Neural cell (in vitro differentiated cells): ENCODE measurements at regions not wholly inside any gene's neighbourhood (a gene's known extent, or its start where the extent isn't known, plus 50 kb on each side); places are given as distances from the start of the nearest gene placed in this dataset.

Experiments
- H2AFZ ChIP-seq: fragments of 200-600, 300-800 bp; sonication (generic), shearing (Covaris generic); 2 replicates; pipeline ENCODE4 v1.6.0; 2014; ENCODE audit warnings: low read depth, mild to moderate bottlenecking, antibody characterized with exemption, low read length, moderate library complexity
- H3F3A ChIP-seq: fragments of 200-600 bp; shearing (Covaris generic); 2 replicates; pipeline ENCODE4 v1.6.1; 2016; ENCODE audit warnings: mild to moderate bottlenecking, moderate library complexity, mixed read lengths, antibody characterized with exemption, low read length; ENCODE audit not compliant: insufficient read depth, poor library complexity, severe bottlenecking
- H3K27ac ChIP-seq: fragments of 200-600, 300-800 bp; sonication (generic), shearing (Covaris generic); 2 replicates; pipeline ENCODE4 v1.5.1; 2014; ENCODE audit warnings: mild to moderate bottlenecking, low read length, moderate library complexity
- H3K27me3 ChIP-seq: fragments of 300-800, 200-600 bp; sonication (generic), shearing (Covaris generic); 2 replicates; pipeline ENCODE4 v1.6.0; 2014; ENCODE audit warnings: mild to moderate bottlenecking, low read depth, low read length, moderate library complexity; ENCODE audit not compliant: insufficient read depth
- H3K36me3 ChIP-seq: fragments of 300-800, 200-600 bp; sonication (generic), shearing (Covaris generic); 2 replicates; pipeline ENCODE4 v1.5.1; 2014; ENCODE audit warnings: mild to moderate bottlenecking, antibody characterized with exemption, low read length, moderate library complexity; ENCODE audit not compliant: insufficient read depth
- H3K4me2 ChIP-seq: fragments of 300-800, 200-600 bp; sonication (generic), shearing (Covaris generic); 2 replicates; pipeline ENCODE4 v1.6.0; 2014; ENCODE audit warnings: mild to moderate bottlenecking, low read length
- H3K4me3 ChIP-seq: fragments of 300-800, 200-600 bp; sonication (generic), shearing (Covaris generic); 2 replicates; pipeline ENCODE4 v1.5.1; 2014; ENCODE audit warnings: mild to moderate bottlenecking, low read length, moderate library complexity
- H3K79me2 ChIP-seq: fragments of 200-600 bp; shearing (Covaris generic); replicated peaks from 2 replicates; pipeline ENCODE4 v1.6.0; 2014; ENCODE audit warnings: mild to moderate bottlenecking, low read length, moderate library complexity; ENCODE audit not compliant: insufficient read depth
- H3K9ac ChIP-seq: fragments of 300-800, 200-600 bp; sonication (generic), shearing (Covaris generic); 2 replicates; pipeline ENCODE4 v1.6.1; 2016; ENCODE audit warnings: mild to moderate bottlenecking, low read length, mixed read lengths
- H3K9me2 ChIP-seq: fragments of 200-600 bp; shearing (Covaris generic); 2 replicates; pipeline ENCODE4 v1.6.1; 2016; ENCODE audit warnings: mild to moderate bottlenecking, low read length, mixed read lengths; ENCODE audit not compliant: insufficient read depth
- H3K9me3 ChIP-seq: fragments of 200-600, 300-800 bp; sonication (generic), shearing (Covaris generic); 2 replicates; pipeline ENCODE4 v1.6.1; 2016; ENCODE audit warnings: mild to moderate bottlenecking, mixed run types, low read length, moderate library complexity, mixed read lengths
- H4K20me1 ChIP-seq: fragments of 200-600 bp; shearing (Covaris generic); 2 replicates; pipeline ENCODE4 v1.6.1; 2016; ENCODE audit warnings: mild to moderate bottlenecking, mixed run types; ENCODE audit not compliant: insufficient read depth
- EP300 ChIP-seq: fragments of 450-650 bp; conservative IDR thresholded peaks from 2 replicates; pipeline ENCODE4 v1.6.1; 2014; ENCODE audit warnings: antibody characterized with exemption, mild to moderate bottlenecking, moderate library complexity; ENCODE audit not compliant: poor library complexity, severe bottlenecking
- EZH2 ChIP-seq: fragments of 200-600, 300-800 bp; shearing (Covaris generic), sonication (generic); IDR thresholded peaks from 2 replicates; pipeline ENCODE4 v1.6.1; 2014; ENCODE audit warnings: antibody characterized with exemption, low read length, borderline replicate concordance, mild to moderate bottlenecking; ENCODE audit not compliant: insufficient read depth, poor library complexity, severe bottlenecking
- MXI1 ChIP-seq: fragments of 450-650 bp; conservative IDR thresholded peaks from 2 replicates; pipeline ENCODE4 v1.6.1; 2014; ENCODE audit warnings: antibody characterized with exemption, mild to moderate bottlenecking; ENCODE audit not compliant: poor library complexity, severe bottlenecking
- POLR2AphosphoS5 ChIP-seq: IDR thresholded peaks from 2 replicates; pipeline ENCODE4 v1.6.1; 2012
- RAD21 ChIP-seq: fragments of 450-650 bp; conservative IDR thresholded peaks from 2 replicates; pipeline ENCODE4 v1.6.1; 2014; ENCODE audit warnings: antibody characterized with exemption, mild to moderate bottlenecking, moderate library complexity
- SMC3 ChIP-seq: fragments of 450-650 bp; conservative IDR thresholded peaks from 2 replicates; pipeline ENCODE4 v1.6.1; 2014; ENCODE audit warnings: antibody characterized with exemption, mild to moderate bottlenecking, moderate library complexity; ENCODE audit not compliant: poor library complexity
- TAF1 ChIP-seq: IDR thresholded peaks from 2 replicates; pipeline ENCODE4 v1.6.1; 2012; ENCODE audit warnings: low read depth
- TF ChIP-seq, protein P1 (sequence below): IDR thresholded peaks from 2 replicates; pipeline ENCODE4 v1.6.1; 2012; ENCODE audit warnings: borderline replicate concordance
- TF ChIP-seq, protein P2 (sequence below): fragments of 450-650 bp; IDR thresholded peaks from 2 replicates; pipeline ENCODE4 v1.5.1; 2014; ENCODE audit warnings: antibody characterized with exemption, mild to moderate bottlenecking, moderate library complexity; ENCODE audit not compliant: poor library complexity, severe bottlenecking

GRCh38 chr9:7739595-7739994, 60.0 kb downstream of the DMAC1 start:
- Histone ChIP-seq H3K36me3 (no peaks in the 10 kb centered on the region), H3K9me2 (no peaks in the 10 kb centered on the region), H3K79me2 (no peaks in the 10 kb centered on the region), H3F3A (no peaks in the 10 kb centered on the region), H3K9me3 (no peaks in the 10 kb centered on the region), H2AFZ (no peak overlapping the region), H3K9ac (no peak overlapping the region), H3K27me3 (no peaks in the 10 kb centered on the region), H3K4me3 (no peak overlapping the region), H3K27ac (no peak overlapping the region), H3K4me2 (no peak overlapping the region), H4K20me1 (no peaks in the 10 kb centered on the region)
- no peak for TF ChIP-seq TAF1

DNA sequence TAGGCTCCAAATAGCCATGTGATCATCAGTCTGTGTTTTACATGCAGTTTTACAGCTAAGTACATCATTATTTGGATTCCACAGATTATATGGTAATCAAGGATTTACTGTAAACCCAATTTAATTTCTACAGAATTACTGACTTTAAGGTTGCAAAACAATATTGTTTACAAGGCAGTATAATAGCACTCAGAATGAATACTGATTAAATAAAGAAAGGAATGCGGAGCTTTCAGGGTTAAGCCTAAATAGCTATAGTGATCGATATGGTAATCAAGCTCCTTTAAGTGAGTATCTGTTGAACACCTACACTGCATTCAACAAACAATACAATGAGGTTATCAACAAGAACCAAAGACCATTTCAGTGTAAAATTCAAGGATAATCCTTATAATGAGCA, 64.3 kb downstream of the DMAC1 start:
- Histone ChIP-seq H3K36me3 (no peaks in the 10 kb centered on the region), H3K27ac (no peak overlapping the region), H3K4me3 (no peak overlapping the region), H3K9me2 (no peaks in the 10 kb centered on the region), H4K20me1 (no peaks in the 10 kb centered on the region), H3K9ac (no peak overlapping the region), H3K79me2 (no peaks in the 10 kb centered on the region), H3K27me3 (no peaks in the 10 kb centered on the region), H2AFZ (no peak overlapping the region), H3K4me2 (no peak overlapping the region), H3K9me3 (no peaks in the 10 kb centered on the region), H3F3A (no peaks in the 10 kb centered on the region)
- no peak for TF ChIP-seq MXI1
- TF ChIP-seq EZH2 = no peak
- no peak for TF ChIP-seq POLR2AphosphoS5
- TF ChIP-seq, protein P1, sequence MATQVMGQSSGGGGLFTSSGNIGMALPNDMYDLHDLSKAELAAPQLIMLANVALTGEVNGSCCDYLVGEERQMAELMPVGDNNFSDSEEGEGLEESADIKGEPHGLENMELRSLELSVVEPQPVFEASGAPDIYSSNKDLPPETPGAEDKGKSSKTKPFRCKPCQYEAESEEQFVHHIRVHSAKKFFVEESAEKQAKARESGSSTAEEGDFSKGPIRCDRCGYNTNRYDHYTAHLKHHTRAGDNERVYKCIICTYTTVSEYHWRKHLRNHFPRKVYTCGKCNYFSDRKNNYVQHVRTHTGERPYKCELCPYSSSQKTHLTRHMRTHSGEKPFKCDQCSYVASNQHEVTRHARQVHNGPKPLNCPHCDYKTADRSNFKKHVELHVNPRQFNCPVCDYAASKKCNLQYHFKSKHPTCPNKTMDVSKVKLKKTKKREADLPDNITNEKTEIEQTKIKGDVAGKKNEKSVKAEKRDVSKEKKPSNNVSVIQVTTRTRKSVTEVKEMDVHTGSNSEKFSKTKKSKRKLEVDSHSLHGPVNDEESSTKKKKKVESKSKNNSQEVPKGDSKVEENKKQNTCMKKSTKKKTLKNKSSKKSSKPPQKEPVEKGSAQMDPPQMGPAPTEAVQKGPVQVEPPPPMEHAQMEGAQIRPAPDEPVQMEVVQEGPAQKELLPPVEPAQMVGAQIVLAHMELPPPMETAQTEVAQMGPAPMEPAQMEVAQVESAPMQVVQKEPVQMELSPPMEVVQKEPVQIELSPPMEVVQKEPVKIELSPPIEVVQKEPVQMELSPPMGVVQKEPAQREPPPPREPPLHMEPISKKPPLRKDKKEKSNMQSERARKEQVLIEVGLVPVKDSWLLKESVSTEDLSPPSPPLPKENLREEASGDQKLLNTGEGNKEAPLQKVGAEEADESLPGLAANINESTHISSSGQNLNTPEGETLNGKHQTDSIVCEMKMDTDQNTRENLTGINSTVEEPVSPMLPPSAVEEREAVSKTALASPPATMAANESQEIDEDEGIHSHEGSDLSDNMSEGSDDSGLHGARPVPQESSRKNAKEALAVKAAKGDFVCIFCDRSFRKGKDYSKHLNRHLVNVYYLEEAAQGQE = no peak
- no peak for TF ChIP-seq EP300
- TF ChIP-seq SMC3 = no peak
- TF ChIP-seq, protein P2, sequence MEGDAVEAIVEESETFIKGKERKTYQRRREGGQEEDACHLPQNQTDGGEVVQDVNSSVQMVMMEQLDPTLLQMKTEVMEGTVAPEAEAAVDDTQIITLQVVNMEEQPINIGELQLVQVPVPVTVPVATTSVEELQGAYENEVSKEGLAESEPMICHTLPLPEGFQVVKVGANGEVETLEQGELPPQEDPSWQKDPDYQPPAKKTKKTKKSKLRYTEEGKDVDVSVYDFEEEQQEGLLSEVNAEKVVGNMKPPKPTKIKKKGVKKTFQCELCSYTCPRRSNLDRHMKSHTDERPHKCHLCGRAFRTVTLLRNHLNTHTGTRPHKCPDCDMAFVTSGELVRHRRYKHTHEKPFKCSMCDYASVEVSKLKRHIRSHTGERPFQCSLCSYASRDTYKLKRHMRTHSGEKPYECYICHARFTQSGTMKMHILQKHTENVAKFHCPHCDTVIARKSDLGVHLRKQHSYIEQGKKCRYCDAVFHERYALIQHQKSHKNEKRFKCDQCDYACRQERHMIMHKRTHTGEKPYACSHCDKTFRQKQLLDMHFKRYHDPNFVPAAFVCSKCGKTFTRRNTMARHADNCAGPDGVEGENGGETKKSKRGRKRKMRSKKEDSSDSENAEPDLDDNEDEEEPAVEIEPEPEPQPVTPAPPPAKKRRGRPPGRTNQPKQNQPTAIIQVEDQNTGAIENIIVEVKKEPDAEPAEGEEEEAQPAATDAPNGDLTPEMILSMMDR = no peak
- no peak for TF ChIP-seq RAD21
- TF ChIP-seq TAF1 = no peak

- no peak overlapping the region for H3K4me2 ChIP-seq
- no peaks in the 10 kb centered on the region for H3K36me3 ChIP-seq
- H2AFZ ChIP-seq = no peak overlapping the region
- H3F3A ChIP-seq = no peaks in the 10 kb centered on the region
- H3K9ac ChIP-seq = no peak overlapping the region
- no peaks in the 10 kb centered on the region for H3K27me3 ChIP-seq
- H3K79me2 ChIP-seq = no peaks in the 10 kb centered on the region
- TF ChIP-seq POLR2AphosphoS5 = no peak
- TF ChIP-seq RAD21 = no peak
- no peak for TF ChIP-seq TAF1
- TF ChIP-seq MXI1 = no peak
- TF ChIP-seq, protein P1 = no peak
- TF ChIP-seq SMC3 = no peak
- no peak for TF ChIP-seq EZH2
- TF ChIP-seq EP300 = no peak
- TF ChIP-seq, protein P2 = no peak
- H3K4me3 ChIP-seq = no peak overlapping the region
- H3K27ac ChIP-seq = no peak overlapping the region
- H4K20me1 ChIP-seq = no peaks in the 10 kb centered on the region
- H3K9me3 ChIP-seq = no peaks in the 10 kb centered on the region
- no peaks in the 10 kb centered on the region for H3K9me2 ChIP-seq
Observed at GRCh38 chr9:7730164-7730445, 69.5 kb downstream of the DMAC1 start.
